Sigmoid colon (tissue), 6 donors: ENCODE measurements at regions not wholly inside any gene's neighbourhood (a gene's known extent, or its start where the extent isn't known, plus 50 kb on each side); places are given as distances from the start of the nearest gene placed in this dataset.

Experiments used
- DNase-seq: peaks from one replicate; pipeline ENCODE4 v3.0.0-alpha.2; 2019
- H3K27ac ChIP-seq, 4 donors: fragments of 200-600 bp; sonication (generic); one replicate each; pipeline ENCODE4 v1.5.1; 2016 to 2019; ENCODE audit warnings: mild to moderate bottlenecking in 1 of 4
- H3K27me3 ChIP-seq, 3 donors: fragments of 200-600 bp; sonication (generic); one replicate each; pipeline ENCODE4 v1.5.1; 2019; ENCODE audit warnings: mild to moderate bottlenecking in 1 of 3
- H3K36me3 ChIP-seq, 4 donors: fragments of 200-600 bp; sonication (generic); one replicate each; pipeline ENCODE4 v1.5.1; 2016 to 2019
- H3K4me1 ChIP-seq, 4 donors: fragments of 200-600 bp; sonication (generic); one replicate each; pipeline ENCODE4 v1.5.1; 2017 to 2019
- H3K4me3 ChIP-seq, 4 donors: fragments of 200-600 bp; sonication (generic); one replicate each; pipeline ENCODE4 v1.5.1; 2017 to 2019; ENCODE audit warnings: mild to moderate bottlenecking in 2 of 4, moderate library complexity in 1 of 4
- H3K9me3 ChIP-seq, 4 donors: fragments of 200-600 bp in 3 of 4; sonication (generic) in 3 of 4; one replicate each; pipeline versions ENCODE4 v1.5.1 to v1.6.1; 2013 to 2019
- CTCF ChIP-seq, 4 experiments: fragments of 450-650 bp in 3 of 4; fragments of 200-600 bp in 1 of 4; IDR thresholded peaks; one replicate each; pipeline ENCODE4 v1.5.1; 2016 to 2019; ENCODE audit warnings: antibody characterized with exemption in 4 of 4, mild to moderate bottlenecking in 3 of 4, moderate library complexity in 2 of 4
- EP300 ChIP-seq, 4 donors: sonication (generic); formaldehyde crosslinking; IDR thresholded peaks; one replicate each; pipeline ENCODE4 v1.6.1; 2017; ENCODE audit warnings: antibody characterized with exemption in 4 of 4
- POLR2A ChIP-seq, 2 donors: fragments of 450-650 bp; IDR thresholded peaks; one replicate each; pipeline ENCODE4 v1.6.1; 2016; ENCODE audit warnings: antibody characterized with exemption in 2 of 2, mild to moderate bottlenecking in 2 of 2, moderate library complexity in 2 of 2
- POLR2AphosphoS5 ChIP-seq, 4 donors: sonication (generic); formaldehyde crosslinking; IDR thresholded peaks; one replicate each; pipeline ENCODE4 v1.6.1; 2017; ENCODE audit warnings: antibody characterized with exemption in 4 of 4
- WGBS, 2 donors: extraction: QIAGEN DNeasy Blood & Tissue Kit; methylation state at CpG; one replicate each; pipeline ENCODE4 v1.1.7; 2013; 5-methylcytosine and 5-hydroxymethylcytosine counted together
- intact Hi-C: fragments of 100-400 bp; cut with DNase I; formaldehyde crosslinking; loops from one replicate; pipeline ENCODE4 v1.15.1; 2023
- donor health status: healthy with polysubstance abuse.
- donor health status: healthy.

DNA sequence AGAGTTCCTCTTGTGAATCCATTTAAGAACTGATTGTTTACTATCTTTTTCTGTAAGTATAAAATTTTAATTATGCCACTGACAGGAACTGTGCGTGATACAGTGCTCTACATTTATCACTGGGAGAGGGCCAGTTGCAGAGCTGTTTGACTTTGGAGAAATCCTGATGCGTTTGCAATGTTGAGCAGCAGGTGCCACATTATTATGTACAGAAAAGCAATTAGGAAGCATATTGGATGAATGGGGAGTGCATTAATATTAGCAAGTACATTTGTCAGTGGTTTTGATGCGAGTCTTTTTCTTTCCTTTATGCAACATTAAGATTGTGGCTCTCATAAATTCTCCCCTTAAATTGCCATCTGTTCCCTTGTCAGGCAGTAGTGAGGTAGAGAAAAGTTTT is 302.3 kb upstream of the FANCL start:
- 80 to 84% methylated on average over 3 of the region's 3 CpGs for WGBS, 2 donors
- intact Hi-C loops = no loop called here
- Histone ChIP-seq H3K4me1 (no peaks in the 10 kb centered on the region), H3K27ac (no peak overlapping the region), H3K27me3 (no peaks in the 10 kb centered on the region), H3K9me3 (no peaks in the 10 kb centered on the region), H3K4me3 (no peak overlapping the region), H3K36me3 (no peaks in the 10 kb centered on the region)
- no peak for DNase-seq
- TF ChIP-seq POLR2A (IDR thresholded peaks at IDR 0.05) = no peak
- no peak for TF ChIP-seq EP300 (IDR thresholded peaks at IDR 0.05)
- no peak for TF ChIP-seq CTCF (IDR thresholded peaks at IDR 0.05)
- no peak for TF ChIP-seq POLR2AphosphoS5 (IDR thresholded peaks at IDR 0.05)

GRCh38 chr2:58541511-58541910 is 300.4 kb upstream of the FANCL start:
- no peak overlapping the region for H3K27ac ChIP-seq
- no peaks in the 10 kb centered on the region for H3K4me1 ChIP-seq
- no peaks in the 10 kb centered on the region for H3K36me3 ChIP-seq
- H3K27me3 ChIP-seq = no peaks in the 10 kb centered on the region
- no peaks in the 10 kb centered on the region for H3K9me3 ChIP-seq
- intact Hi-C loops = no loop called here
- TF ChIP-seq EP300 (IDR thresholded peaks at IDR 0.05) (no peak), CTCF (IDR thresholded peaks at IDR 0.05) (no peak), POLR2AphosphoS5 (IDR thresholded peaks at IDR 0.05) (no peak), POLR2A (IDR thresholded peaks at IDR 0.05) (no peak)
- DNase-seq = no peak
- WGBS, 2 donors = 78 to 83% methylated on average over 7 of the region's 7 CpGs
- no peak overlapping the region for H3K4me3 ChIP-seq

DNA sequence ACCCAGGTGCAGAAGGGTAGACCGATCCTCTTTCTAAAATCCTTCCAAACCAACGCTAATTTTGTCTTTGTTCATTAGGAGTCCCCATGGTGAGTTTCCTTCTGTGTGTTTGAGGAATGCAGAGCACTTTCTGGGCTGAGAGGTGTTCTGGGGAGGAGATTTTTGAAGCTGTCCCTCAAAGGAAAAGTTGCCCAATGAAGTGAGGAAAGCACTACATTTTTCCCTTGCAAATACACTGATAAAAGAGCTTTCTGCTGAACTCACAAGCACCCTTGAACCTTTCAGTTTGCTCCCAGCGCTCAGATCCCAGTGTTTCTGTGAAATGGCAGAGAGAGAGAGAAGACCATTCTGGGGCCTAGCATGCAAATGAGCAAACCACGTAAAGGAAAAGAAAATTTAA is 299.6 kb upstream of the FANCL start:
- WGBS, 2 donors = 70 to 79% methylated on average over 4 of the region's 4 CpGs
- intact Hi-C loops = no loop called here
- H3K36me3 ChIP-seq = no peaks in the 10 kb centered on the region
- H3K4me1 ChIP-seq = no peaks in the 10 kb centered on the region
- no peak for TF ChIP-seq EP300 (IDR thresholded peaks at IDR 0.05)
- no peak for TF ChIP-seq POLR2AphosphoS5 (IDR thresholded peaks at IDR 0.05)
- no peak for TF ChIP-seq CTCF (IDR thresholded peaks at IDR 0.05)
- TF ChIP-seq POLR2A (IDR thresholded peaks at IDR 0.05) = no peak
- H3K9me3 ChIP-seq = no peaks in the 10 kb centered on the region
- H3K27ac ChIP-seq = no peak overlapping the region
- DNase-seq = no peak
- H3K27me3 ChIP-seq = no peaks in the 10 kb centered on the region
- no peak overlapping the region for H3K4me3 ChIP-seq

GRCh38 chr2:58539973-58540372 is 298.8 kb upstream of the FANCL start:
- H3K9me3 ChIP-seq = no peaks in the 10 kb centered on the region
- 54 to 66% methylated on average over 4 of the region's 4 CpGs for WGBS, 2 donors
- H3K4me3 ChIP-seq = no peak overlapping the region
- no peak for TF ChIP-seq EP300 (IDR thresholded peaks at IDR 0.05)
- TF ChIP-seq POLR2A (IDR thresholded peaks at IDR 0.05) = no peak
- no peak for TF ChIP-seq CTCF (IDR thresholded peaks at IDR 0.05)
- TF ChIP-seq POLR2AphosphoS5 (IDR thresholded peaks at IDR 0.05) = no peak
- no peak overlapping the region for H3K27ac ChIP-seq
- H3K27me3 ChIP-seq = no peaks in the 10 kb centered on the region
- intact Hi-C loops = no loop called here
- no peaks in the 10 kb centered on the region for H3K36me3 ChIP-seq
- no peak for DNase-seq
- no peaks in the 10 kb centered on the region for H3K4me1 ChIP-seq

DNA sequence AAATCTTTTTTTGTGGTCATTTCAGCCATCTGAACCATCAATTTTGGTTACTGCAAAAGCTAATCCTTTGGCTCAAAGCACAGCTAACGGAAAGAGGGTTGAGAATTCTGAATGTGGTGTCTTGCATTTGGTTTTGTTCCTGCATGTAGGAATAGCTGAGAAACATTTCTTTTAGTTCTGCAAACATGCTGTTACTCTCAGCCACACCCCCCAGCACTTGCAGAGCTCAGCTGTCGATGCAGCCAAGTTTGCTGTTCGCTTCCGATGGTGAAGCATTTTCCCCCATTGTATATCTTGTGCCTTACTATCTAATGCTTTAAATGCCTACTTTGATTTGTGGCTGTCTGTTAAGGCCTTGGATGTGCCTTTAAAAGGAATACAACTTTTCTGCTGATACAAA is 294.9 kb upstream of the FANCL start:
- intact Hi-C loops = no loop called here
- H3K9me3 ChIP-seq = no peaks in the 10 kb centered on the region
- no peak for TF ChIP-seq POLR2AphosphoS5 (IDR thresholded peaks at IDR 0.05)
- TF ChIP-seq POLR2A (IDR thresholded peaks at IDR 0.05) = no peak
- no peak for TF ChIP-seq CTCF (IDR thresholded peaks at IDR 0.05)
- TF ChIP-seq EP300 (IDR thresholded peaks at IDR 0.05) = no peak
- DNase-seq = no peak
- no peaks in the 10 kb centered on the region for H3K36me3 ChIP-seq
- H3K27ac ChIP-seq = no peak overlapping the region
- H3K4me3 ChIP-seq = no peak overlapping the region
- H3K27me3 ChIP-seq = no peaks in the 10 kb centered on the region
- H3K4me1 ChIP-seq = no peaks in the 10 kb centered on the region
- 57 to 72% methylated on average over 4 of the region's 4 CpGs for WGBS, 2 donors
